SHP77 (cell line): ENCODE measurements at regions not wholly inside any gene's neighbourhood (a gene's known extent, or its start where the extent isn't known, plus 50 kb on each side); places are given as distances from the start of the nearest gene placed in this dataset.

Experiments
- DNase-seq, 2 experiments: peaks; one replicate each; lab custom pipeline; 2025; lab: John Stamatoyannopoulos, UW

DNA sequence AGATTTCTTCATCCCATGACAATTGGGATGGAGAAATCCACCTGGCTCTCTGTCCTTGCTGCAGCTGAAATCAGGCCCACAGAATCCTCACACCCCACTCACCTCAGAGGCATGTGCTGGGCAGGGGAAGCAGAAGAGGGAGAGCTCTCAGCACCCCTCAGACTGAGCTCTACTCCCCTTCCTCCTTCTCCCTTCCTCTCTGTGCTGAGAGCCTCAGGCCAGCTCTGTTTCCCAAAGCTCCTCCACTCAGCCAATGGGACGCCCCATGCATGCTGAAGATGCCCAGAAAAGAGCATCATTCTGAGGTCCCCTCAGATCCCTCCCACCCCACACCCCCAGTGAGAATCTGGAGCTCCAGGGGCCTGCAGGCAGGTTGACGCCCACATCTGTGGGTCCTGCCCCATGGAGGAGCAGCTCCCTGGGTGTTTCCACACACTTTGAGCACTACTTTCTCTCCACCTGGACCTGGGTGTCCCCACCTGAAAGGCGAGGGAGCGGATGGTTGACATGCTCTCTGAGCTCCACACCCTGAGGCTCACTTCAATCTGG lies 637.7 kb upstream of the ID2 start:
- no peak for DNase-seq

DNA sequence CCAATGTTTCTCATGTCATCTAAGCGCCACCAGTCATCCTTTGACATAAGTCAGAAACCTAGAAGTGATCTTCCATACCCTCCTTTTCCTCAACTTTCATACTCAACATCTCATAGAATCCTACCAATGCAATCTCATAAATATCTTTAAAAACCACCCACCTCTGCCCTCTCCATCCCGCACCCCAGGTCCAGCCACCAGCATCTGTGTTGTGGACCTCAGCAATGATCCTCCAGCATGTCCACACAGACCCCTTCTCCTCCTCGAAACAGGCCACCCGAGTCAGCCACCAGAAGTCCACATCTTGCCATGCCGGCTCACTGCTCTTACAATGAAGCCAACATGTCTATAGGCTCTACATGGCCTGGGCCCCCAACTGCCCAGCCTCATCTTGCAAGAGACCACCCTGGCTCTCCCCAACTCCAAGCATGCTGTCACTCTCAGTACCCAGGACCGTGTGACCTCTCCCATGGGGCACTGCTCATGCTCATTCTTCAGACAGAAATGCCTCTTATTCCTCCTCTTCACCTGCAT lies 636.7 kb upstream of the ID2 start:
- DNase-seq, result no peak

DNA sequence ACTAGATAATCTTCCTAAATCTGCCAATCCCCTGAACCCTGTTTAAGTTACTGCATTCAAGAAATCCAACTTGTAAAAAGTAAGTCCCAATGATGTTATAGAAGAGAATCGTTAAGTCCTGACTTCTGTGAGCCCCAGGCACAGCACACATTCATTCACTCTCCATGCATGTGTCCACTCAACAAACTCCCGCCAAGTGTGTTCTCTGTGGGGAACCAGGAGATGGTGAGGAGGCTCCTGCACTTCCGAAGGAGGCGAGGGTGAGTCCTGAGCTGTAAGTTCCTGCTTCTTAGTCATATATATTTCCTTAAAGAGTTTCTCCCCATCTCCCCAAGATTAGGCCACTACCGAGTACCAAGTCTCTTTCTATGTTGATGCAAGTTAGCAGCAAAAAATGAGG lies 635.0 kb upstream of the ID2 start:
- no peak for DNase-seq

DNA sequence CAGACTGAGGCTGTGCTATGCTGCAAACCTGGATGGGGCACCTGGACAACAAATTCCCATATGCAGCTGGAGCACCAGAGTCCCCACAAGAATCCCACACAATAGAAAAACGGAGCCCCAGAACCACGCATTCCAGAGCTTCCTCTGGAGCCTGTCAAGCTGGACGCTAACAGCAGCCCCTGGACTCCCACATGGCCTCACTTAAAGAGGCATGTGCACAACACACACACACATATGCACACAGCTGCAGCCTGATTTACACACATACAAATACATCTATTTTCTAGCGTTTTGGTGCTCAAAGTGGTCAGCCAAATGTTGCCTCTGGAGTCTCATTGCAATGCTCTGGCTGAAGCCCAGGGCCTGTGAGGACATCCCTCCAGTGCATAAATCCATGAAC lies 632.7 kb upstream of the ID2 start:
- no peak for DNase-seq

GRCh38 chr2:8049851-8050571 lies 631.8 kb upstream of the ID2 start:
- no peak for DNase-seq

DNA sequence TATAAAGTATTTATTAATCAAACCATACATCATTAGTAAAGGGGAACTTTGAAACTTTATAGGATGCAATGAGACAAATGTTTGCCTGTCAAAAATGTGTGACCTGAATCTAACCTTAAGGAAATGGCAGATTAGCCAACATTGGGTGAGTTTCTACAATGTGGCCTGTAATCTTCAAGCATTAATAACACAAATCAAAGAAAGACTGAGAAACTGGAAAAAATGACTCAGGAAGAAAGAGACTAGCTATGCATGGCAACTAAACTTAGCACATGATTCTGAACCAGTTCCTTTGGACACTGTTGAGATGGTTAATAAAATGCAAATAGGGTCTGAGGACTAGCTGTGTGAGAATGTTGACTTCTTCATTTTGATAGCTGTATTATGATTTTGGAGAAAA lies 628.6 kb upstream of the ID2 start:
- DNase-seq, result no peak

GRCh38 chr2:8054070-8054469 lies 627.8 kb upstream of the ID2 start:
- no peak for DNase-seq

- no peak for DNase-seq
These were observed 623.2 kb upstream of the ID2 start for GRCh38 chr2:8058652-8059051.

DNA sequence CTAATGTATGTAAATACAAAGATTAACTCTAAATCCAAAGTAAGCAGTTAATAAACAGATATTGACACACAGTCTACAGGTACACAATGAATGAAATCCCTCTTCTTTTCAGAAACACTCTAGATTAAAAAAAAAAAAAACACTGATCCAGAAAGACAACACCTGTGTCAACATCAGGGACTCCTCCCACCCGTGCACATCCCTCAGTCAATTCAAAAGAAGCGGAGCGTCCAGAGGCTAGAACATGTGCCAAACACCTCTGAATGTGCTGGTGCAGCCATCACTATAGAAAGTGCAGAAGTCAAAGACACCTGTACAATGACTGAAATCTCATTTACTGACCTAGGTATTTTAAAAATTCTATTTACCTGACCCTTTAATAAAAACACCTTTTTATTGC lies 622.6 kb upstream of the ID2 start:
- peak; percentile 62 to 72 for DNase-seq

DNA sequence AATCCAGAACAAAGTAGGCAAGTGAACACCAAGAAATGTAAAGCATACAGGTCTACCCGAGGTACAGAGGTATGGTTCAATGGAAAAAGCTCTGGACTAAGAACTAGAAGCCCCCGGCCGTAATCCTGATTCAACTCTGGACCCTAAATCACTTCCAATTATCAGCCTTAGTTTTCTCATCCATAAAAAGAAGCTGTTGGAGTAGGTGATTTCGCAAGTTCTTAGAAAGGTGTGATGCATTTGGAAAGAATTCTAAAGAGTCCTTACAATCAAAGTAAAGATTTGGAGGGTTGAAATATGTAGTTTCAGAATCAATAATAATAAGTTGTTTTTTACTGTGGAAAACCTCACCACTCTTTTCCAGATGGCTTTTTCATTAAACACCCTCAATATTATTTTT lies 622.1 kb upstream of the ID2 start:
- no peak for DNase-seq

- DNase-seq, result no peak
These were observed 620.6 kb upstream of the ID2 start for GRCh38 chr2:8061219-8061618.

DNA sequence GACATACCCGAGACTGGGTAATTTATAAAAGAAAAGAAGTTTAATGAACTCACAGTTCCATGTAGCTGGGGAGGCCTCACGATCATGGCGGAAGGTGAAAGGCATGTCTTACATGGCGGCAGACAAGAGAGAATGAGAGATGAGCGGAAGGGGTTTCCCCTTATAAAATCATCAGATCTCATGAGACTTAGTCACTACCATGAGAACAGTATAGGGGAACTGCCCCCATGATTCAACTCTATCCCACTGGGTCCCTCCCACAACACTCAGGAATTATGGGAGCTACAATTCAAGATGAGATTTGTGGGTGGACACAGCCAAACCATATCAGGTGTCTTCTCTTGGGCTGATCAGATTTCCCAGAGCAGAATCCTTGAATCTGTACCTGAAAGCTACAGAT lies 617.3 kb upstream of the ID2 start:
- no peak for DNase-seq

DNA sequence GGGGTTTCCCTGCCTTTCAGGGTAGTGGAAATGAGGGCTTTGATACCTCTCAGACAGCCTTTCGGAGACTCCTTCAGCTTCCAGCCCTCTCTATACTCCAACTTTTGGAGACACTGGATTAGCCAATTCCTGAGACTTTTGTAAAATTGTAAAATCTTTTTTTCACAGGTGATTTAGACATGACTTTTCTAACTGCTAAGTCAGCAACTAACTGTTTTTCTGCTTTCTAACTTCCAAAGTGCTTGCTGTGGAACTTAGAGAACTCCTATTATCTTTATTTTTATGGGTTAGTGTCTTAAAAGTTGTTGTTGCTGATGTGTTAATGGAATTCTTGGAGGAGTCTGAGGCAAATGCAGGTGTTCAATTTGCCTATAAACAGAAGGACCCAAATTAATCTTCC lies 616.7 kb upstream of the ID2 start:
- no peak for DNase-seq

GRCh38 chr2:8067784-8068336 lies 614.0 kb upstream of the ID2 start:
- no peak for DNase-seq

DNA sequence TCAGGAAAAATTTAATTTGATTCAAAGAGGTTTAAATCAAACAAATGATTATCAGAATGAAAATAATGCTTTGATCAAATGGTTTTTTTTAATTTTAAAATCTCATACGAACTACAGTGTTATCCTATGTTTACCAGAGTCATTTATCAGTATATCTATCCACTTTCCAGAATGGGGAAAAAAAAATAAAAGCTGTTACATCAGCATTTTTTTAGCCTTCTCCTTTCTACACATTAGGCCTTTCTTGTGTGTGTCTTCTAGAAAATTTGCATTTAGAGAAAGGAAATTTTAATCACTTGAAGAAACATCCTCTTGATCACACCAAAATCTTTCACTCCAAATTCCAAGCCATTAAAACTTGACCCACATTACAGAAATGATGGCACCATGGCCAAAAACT lies 608.9 kb upstream of the ID2 start:
- no peak for DNase-seq

- no peak for DNase-seq
These were observed 607.9 kb upstream of the ID2 start for GRCh38 chr2:8073916-8074315.

DNA sequence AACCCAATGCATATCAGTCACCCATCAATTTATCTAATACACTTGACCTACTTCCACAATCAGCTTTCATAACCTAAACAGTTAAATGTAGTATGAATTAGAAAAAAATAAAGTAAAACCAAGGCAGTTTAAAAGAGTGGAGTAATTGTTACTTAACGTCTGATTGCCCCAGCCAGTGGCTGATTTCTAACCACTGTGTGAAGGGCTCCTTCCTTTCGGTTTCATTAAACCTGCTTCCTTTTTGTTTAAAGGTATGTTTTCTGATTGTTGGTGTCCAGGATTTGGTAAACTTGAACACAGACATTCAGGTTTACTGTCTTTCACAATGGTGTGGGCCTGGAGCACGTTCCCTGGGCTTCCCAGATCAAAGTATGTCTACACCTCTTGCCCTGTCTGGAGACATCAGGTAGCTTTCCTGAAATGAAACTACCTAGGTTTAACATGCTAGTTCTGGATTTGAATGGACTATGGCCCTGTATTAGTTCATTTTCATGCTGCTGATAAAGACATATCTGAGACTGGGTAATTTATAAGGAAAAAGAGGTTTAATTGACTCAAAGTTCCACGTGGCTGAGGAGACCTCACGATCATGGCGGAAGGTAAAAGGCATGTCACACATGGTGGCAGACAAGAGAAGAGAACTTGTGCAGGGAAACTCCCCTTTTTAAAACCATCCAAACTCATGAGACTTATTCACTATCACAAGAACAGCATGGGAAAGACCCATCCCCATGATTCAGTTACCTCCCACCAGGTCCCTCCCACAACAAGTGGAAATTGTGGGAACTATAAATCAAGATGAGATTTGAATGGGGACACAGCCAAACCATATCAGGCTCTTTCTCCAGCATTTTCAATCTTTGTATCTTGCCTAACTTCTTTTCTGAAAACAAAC lies 605.2 kb upstream of the ID2 start:
- no peak for DNase-seq

DNA sequence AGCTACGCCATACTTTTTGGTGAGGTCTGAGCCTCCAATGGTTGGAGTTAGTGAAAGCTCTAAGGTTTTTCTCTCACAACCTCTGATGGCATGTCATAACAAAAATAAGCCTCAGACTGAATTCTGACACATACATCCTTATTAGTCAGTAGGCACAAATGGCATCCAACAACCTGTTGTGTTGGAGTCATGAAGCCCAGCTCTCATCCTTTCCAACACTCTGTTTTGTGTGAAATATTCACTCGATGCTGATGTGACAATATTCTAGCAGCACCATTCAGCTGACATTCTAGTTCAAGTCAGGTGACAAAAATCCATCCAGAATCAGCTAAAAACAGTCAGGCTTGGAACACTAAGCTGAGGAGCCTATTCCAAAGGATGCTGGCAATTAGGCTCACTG lies 603.2 kb upstream of the ID2 start:
- DNase-seq, result no peak

GRCh38 chr2:8080063-8080462 lies 601.8 kb upstream of the ID2 start:
- DNase-seq, result no peak

DNA sequence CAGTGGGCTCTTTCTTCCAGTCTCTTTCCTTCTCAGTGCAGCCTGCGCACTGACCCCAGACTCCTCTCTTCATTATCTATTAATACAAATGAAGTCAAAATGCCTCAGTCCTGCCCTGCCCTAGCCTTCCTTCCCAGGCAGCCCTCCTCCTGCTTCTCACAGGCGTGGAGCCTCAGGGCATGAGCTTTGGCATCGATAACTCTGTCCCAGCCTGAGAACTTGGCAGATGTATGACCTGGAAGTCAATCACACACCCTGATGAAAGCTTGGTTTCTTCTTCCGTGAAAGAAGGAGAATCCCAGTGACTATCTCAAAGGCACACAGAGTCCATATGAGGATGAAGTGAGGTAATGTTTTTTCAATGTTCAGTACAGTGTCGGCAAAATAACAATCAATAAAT lies 600.7 kb upstream of the ID2 start:
- no peak for DNase-seq

DNA sequence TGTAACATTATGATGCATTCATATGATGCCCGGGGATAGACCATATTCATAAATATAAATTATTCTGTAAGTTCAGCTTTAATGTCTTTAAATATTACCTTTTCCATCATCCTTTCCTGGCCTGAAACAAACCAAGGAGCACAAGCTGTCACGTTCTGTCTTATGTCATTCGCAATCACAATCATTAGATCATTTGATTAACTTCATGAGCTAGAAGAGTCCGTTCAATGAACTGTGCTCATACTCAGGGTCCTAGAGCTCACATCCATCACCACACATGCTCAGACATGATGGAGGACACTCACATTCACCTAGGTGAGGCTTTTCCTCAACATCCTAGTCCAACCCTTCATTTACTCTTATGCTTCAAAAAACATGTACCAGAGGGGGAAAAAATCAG lies 599.0 kb upstream of the ID2 start:
- DNase-seq, result no peak

DNA sequence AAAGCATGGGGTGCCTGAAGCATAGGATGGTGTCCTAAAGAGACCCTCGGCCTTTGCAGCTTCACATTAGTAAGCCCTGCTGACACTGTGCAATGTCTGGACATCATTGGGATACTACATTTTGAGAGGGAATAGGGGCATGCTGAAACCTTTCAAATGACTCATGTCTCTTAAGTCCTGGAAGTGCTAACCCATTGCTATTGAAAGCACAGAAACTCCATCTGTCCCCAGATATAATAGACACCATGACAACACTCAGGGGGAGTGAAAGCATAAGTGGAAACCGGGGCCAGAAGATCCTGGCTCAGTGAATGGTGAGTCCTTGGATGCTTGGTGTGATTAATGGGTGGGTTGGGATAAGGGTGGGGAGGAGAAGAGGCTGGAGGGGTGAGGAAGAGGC lies 595.5 kb upstream of the ID2 start:
- no peak for DNase-seq
